ENCODE measurements at regions not wholly inside any gene's neighbourhood (a gene's known extent, or its start where the extent isn't known, plus 50 kb on each side); places are given as distances from the start of the nearest gene placed in this dataset.

- H3K4me3 ChIP-seq (ENCODE audit: low read depth, low read length) = no peak overlapping the region
- TF ChIP-seq CTCF (IDR thresholded peaks at IDR 0.05; ENCODE audit: control insufficient read depth, extremely low read depth, insufficient read depth) = no peak
- DNase-seq (ENCODE audit: low read depth) = no peak
Observed at GRCh38 chr5:124998520-124998919, 252.1 kb upstream of the ZNF608 start.

GRCh38 chr5:125002727-125003598, 256.5 kb upstream of the ZNF608 start:
- no peak for TF ChIP-seq CTCF (IDR thresholded peaks at IDR 0.05; ENCODE audit: control insufficient read depth, extremely low read depth, insufficient read depth)
- DNase-seq (ENCODE audit: low read depth) = no peak
- no peak overlapping the region for H3K4me3 ChIP-seq (ENCODE audit: low read depth, low read length)

- DNase-seq (ENCODE audit: low read depth) = no peak
- H3K4me3 ChIP-seq (ENCODE audit: low read depth, low read length) = no peak overlapping the region
- no peak for TF ChIP-seq CTCF (IDR thresholded peaks at IDR 0.05; ENCODE audit: control insufficient read depth, extremely low read depth, insufficient read depth)
Observed at GRCh38 chr5:125004009-125004408, 257.6 kb upstream of the ZNF608 start.

GRCh38 chr5:125005266-125005665, 258.8 kb upstream of the ZNF608 start:
- no peak for TF ChIP-seq CTCF (IDR thresholded peaks at IDR 0.05; ENCODE audit: control insufficient read depth, extremely low read depth, insufficient read depth)
- H3K4me3 ChIP-seq (ENCODE audit: low read depth, low read length) = no peak overlapping the region
- no peak for DNase-seq (ENCODE audit: low read depth)

- no peak overlapping the region for H3K4me3 ChIP-seq (ENCODE audit: low read depth, low read length)
- no peak for TF ChIP-seq CTCF (IDR thresholded peaks at IDR 0.05; ENCODE audit: control insufficient read depth, extremely low read depth, insufficient read depth)
- no peak for DNase-seq (ENCODE audit: low read depth)
Observed at GRCh38 chr5:125006011-125006685, 259.7 kb upstream of the ZNF608 start.

GRCh38 chr5:125010356-125010755, 263.9 kb upstream of the ZNF608 start:
- H3K4me3 ChIP-seq (ENCODE audit: low read depth, low read length) = no peak overlapping the region
- no peak for DNase-seq (ENCODE audit: low read depth)
- TF ChIP-seq CTCF (IDR thresholded peaks at IDR 0.05; ENCODE audit: control insufficient read depth, extremely low read depth, insufficient read depth) = no peak

Measured in LNCaP clone FGC (cell line).